HL-60/S4 (cell line): ENCODE measurements at regions not wholly inside any gene's neighbourhood (a gene's known extent, or its start where the extent isn't known, plus 50 kb on each side); places are given as distances from the start of the nearest gene placed in this dataset.

Experiments used
- in situ Hi-C: fragments of 300-500 bp; cut with MboI; formaldehyde crosslinking; loops from 2 replicates; pipeline ENCODE4 v1.14.3; 2022; ENCODE audit warnings: low sequenced_read_pairs

- in situ Hi-C loops: no loop called here
Observed at GRCh38 chr14:66088656-66089055, 397.5 kb upstream of the CCDC196 start.

GRCh38 chr14:66092206-66092605 is 394.0 kb upstream of the CCDC196 start:
- in situ Hi-C loops: no loop called here

- in situ Hi-C loops: no loop called here
Observed at GRCh38 chr14:66092748-66093147, 393.4 kb upstream of the CCDC196 start.

- in situ Hi-C loops: no loop called here
Observed at GRCh38 chr14:66094001-66094727, 392.0 kb upstream of the CCDC196 start.

- in situ Hi-C loops: no loop called here
Observed at GRCh38 chr14:66099451-66099850, 386.7 kb upstream of the CCDC196 start.

- in situ Hi-C loops: no loop called here
Observed at GRCh38 chr14:66099931-66100330, 386.2 kb upstream of the CCDC196 start.

GRCh38 chr14:66101662-66102061 is 384.5 kb upstream of the CCDC196 start:
- in situ Hi-C loops: no loop called here

GRCh38 chr14:66104486-66104885 is 381.7 kb upstream of the CCDC196 start:
- in situ Hi-C loops: no loop called here

- in situ Hi-C loops: no loop called here
Observed at GRCh38 chr14:66105815-66106214, 380.4 kb upstream of the CCDC196 start.

- in situ Hi-C loops: no loop called here
Observed at GRCh38 chr14:66109426-66109825, 376.7 kb upstream of the CCDC196 start.

- in situ Hi-C loops: no loop called here
Observed at GRCh38 chr14:66111891-66112290, 374.3 kb upstream of the CCDC196 start.

- in situ Hi-C loops: no loop called here
Observed at GRCh38 chr14:66114071-66114470, 372.1 kb upstream of the CCDC196 start.

GRCh38 chr14:66115740-66116502 is 370.2 kb upstream of the CCDC196 start:
- in situ Hi-C loops: no loop called here

- in situ Hi-C loops: no loop called here
Observed at GRCh38 chr14:66116732-66117131, 369.4 kb upstream of the CCDC196 start.

GRCh38 chr14:66117600-66117999 is 368.6 kb upstream of the CCDC196 start:
- in situ Hi-C loops: no loop called here

GRCh38 chr14:66119606-66120231 is 366.5 kb upstream of the CCDC196 start:
- in situ Hi-C loops: no loop called here

GRCh38 chr14:66120402-66120801 is 365.8 kb upstream of the CCDC196 start:
- in situ Hi-C loops: no loop called here

- in situ Hi-C loops: no loop called here
Observed at GRCh38 chr14:66121859-66122258, 364.3 kb upstream of the CCDC196 start.

GRCh38 chr14:66129224-66129623 is 356.9 kb upstream of the CCDC196 start:
- in situ Hi-C loops: no loop called here

- in situ Hi-C loops: no loop called here
Observed at GRCh38 chr14:66131111-66131510, 355.1 kb upstream of the CCDC196 start.

- in situ Hi-C loops: no loop called here
Observed at GRCh38 chr14:66133666-66134065, 352.5 kb upstream of the CCDC196 start.

GRCh38 chr14:66135831-66136230 is 350.3 kb upstream of the CCDC196 start:
- in situ Hi-C loops: no loop called here
